ENCODE measurements at regions not wholly inside any gene's neighbourhood (a gene's known extent, or its start where the extent isn't known, plus 50 kb on each side); places are given as distances from the start of the nearest gene placed in this dataset.

GRCh38 chr11:95451261-95451660 lies 220.3 kb upstream of the SESN3 start:
- Mint-ChIP-seq H3K9me3 (no peaks in the 10 kb centered on the region), H3K27ac (peak overlapping the region; percentile 47), H3K36me3 (no peaks in the 10 kb centered on the region), H3K4me1 (peaks cover 32% of the 10 kb centered on the region), H3K27me3 (ENCODE audit: low read depth) (no peaks in the 10 kb centered on the region), H3K4me3 (no peak overlapping the region)
- DNase-seq (ENCODE audit: low spot score in 2 of 2, unreplicated experiment in 2 of 2) = no peak
- TF ChIP-seq CTCF (IDR thresholded peaks at IDR 0.05; ENCODE audit: unreplicated experiment) = no peak

DNA sequence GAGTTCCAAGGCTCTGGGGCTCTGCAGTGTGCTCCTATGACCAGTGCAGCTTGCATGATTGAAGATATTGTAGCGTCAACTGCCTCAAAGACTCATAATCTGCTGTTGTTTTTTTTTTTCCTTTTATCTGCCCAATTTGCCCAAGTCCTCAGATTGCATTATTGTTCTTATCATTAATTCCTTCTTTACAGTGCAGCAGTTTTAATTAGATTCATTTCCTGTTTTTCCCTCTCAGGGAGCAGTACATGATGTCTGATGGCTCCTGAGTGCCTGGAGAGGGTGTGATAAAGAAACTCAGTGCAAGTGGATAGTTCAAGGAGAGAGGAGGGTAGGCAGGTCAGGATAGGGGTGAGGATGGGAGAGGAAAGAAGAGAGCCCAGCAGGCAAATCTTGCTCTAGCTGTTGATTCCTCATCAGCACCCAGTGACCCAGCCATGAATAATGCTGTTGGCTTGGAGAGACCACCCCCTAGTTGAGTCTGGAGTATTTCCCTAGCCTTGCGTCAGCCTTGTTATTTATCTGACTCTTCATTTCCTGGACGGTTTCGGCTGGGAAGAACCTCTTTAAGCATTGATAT lies 219.6 kb upstream of the SESN3 start:
- H3K4me3 Mint-ChIP-seq = no peak overlapping the region
- peaks cover 34% of the 10 kb centered on the region for H3K4me1 Mint-ChIP-seq
- TF ChIP-seq CTCF (IDR thresholded peaks at IDR 0.05; ENCODE audit: unreplicated experiment) = no peak
- DNase-seq (ENCODE audit: low spot score in 2 of 2, unreplicated experiment in 2 of 2) = no peak
- H3K36me3 Mint-ChIP-seq = no peaks in the 10 kb centered on the region
- H3K27me3 Mint-ChIP-seq (ENCODE audit: low read depth) = no peaks in the 10 kb centered on the region
- H3K27ac Mint-ChIP-seq = peak overlapping the region; percentile 67
- H3K9me3 Mint-ChIP-seq = no peaks in the 10 kb centered on the region

- Mint-ChIP-seq H3K9me3 (no peaks in the 10 kb centered on the region), H3K4me3 (no peak overlapping the region), H3K4me1 (peaks cover 30% of the 10 kb centered on the region), H3K36me3 (no peaks in the 10 kb centered on the region), H3K27ac (no peak overlapping the region), H3K27me3 (ENCODE audit: low read depth) (no peaks in the 10 kb centered on the region)
- no peak for DNase-seq (ENCODE audit: low spot score in 2 of 2, unreplicated experiment in 2 of 2)
- no peak for TF ChIP-seq CTCF (IDR thresholded peaks at IDR 0.05; ENCODE audit: unreplicated experiment)
Measured at GRCh38 chr11:95445746-95446333, 214.8 kb upstream of the SESN3 start.

- Mint-ChIP-seq H3K9me3 (no peaks in the 10 kb centered on the region), H3K4me1 (peaks cover 22% of the 10 kb centered on the region), H3K4me3 (no peak overlapping the region), H3K36me3 (no peaks in the 10 kb centered on the region), H3K27ac (peak overlapping the region; percentile 25), H3K27me3 (ENCODE audit: low read depth) (no peaks in the 10 kb centered on the region)
- TF ChIP-seq CTCF (IDR thresholded peaks at IDR 0.05; ENCODE audit: unreplicated experiment) = no peak
- no peak for DNase-seq (ENCODE audit: low spot score in 2 of 2, unreplicated experiment in 2 of 2)
Measured at GRCh38 chr11:95444309-95445241, 213.6 kb upstream of the SESN3 start.

DNA sequence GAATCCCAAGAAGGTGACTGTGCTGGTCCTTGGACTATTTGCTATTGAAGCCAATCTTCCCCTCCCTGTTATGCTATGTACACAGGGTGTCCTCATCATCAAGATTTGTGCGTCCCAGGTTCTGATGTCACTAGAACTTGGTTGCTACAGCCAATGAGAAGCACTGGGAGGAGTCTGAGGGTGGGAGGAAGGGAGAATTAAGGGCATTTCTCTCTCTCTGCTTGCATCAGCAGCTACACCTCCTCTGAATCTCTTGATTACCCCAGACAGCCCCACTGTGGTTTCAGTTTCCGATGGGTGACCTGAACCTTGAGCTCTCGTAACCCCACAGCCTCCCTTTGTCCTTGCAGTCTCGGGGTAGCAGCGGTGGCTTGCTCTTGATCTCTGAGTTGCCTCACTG lies 212.4 kb upstream of the SESN3 start:
- Mint-ChIP-seq H3K27ac (no peak overlapping the region), H3K9me3 (no peaks in the 10 kb centered on the region)

More for the DNA sequence above, 212.4 kb upstream of the SESN3 start:
- no peak for DNase-seq (ENCODE audit: low spot score in 2 of 2, unreplicated experiment in 2 of 2)
- no peaks in the 10 kb centered on the region for H3K27me3 Mint-ChIP-seq (ENCODE audit: low read depth)
- H3K4me3 Mint-ChIP-seq = no peak overlapping the region
- no peak for TF ChIP-seq CTCF (IDR thresholded peaks at IDR 0.05; ENCODE audit: unreplicated experiment)
- peaks cover 22% of the 10 kb centered on the region for H3K4me1 Mint-ChIP-seq
- no peaks in the 10 kb centered on the region for H3K36me3 Mint-ChIP-seq
